ENCODE measurements at regions not wholly inside any gene's neighbourhood (a gene's known extent, or its start where the extent isn't known, plus 50 kb on each side); places are given as distances from the start of the nearest gene placed in this dataset.

GRCh38 chr7:46637793-46638735 lies 717.0 kb upstream of the IGFBP3 start:
- no peak for DNase-seq (ENCODE audit: low spot score)

- no peak for DNase-seq (ENCODE audit: low spot score)
These were observed 715.0 kb upstream of the IGFBP3 start for GRCh38 chr7:46636022-46636421.

GRCh38 chr7:46633630-46634240 lies 712.7 kb upstream of the IGFBP3 start:
- no peak for DNase-seq (ENCODE audit: low spot score)

- no peak for DNase-seq (ENCODE audit: low spot score)
These were observed 712.1 kb upstream of the IGFBP3 start for GRCh38 chr7:46633200-46633599.

- peak; percentile 24 for DNase-seq (ENCODE audit: low spot score)
These were observed 709.0 kb upstream of the IGFBP3 start for GRCh38 chr7:46630031-46630430.

- DNase-seq (ENCODE audit: low spot score), result peak; percentile 37
These were observed 707.3 kb upstream of the IGFBP3 start for GRCh38 chr7:46628389-46628788.

GRCh38 chr7:46626691-46627310 lies 705.7 kb upstream of the IGFBP3 start:
- no peak for DNase-seq (ENCODE audit: low spot score)

- DNase-seq (ENCODE audit: low spot score), result no peak
These were observed 705.2 kb upstream of the IGFBP3 start for GRCh38 chr7:46626261-46626660.

GRCh38 chr7:46625032-46625431 lies 704.0 kb upstream of the IGFBP3 start:
- no peak for DNase-seq (ENCODE audit: low spot score)

- DNase-seq (ENCODE audit: low spot score), result no peak
These were observed 701.2 kb upstream of the IGFBP3 start for GRCh38 chr7:46622251-46622650.

GRCh38 chr7:46619723-46620310 lies 698.7 kb upstream of the IGFBP3 start:
- no peak for DNase-seq (ENCODE audit: low spot score)

GRCh38 chr7:46616636-46617035 lies 695.6 kb upstream of the IGFBP3 start:
- no peak for DNase-seq (ENCODE audit: low spot score)

- DNase-seq (ENCODE audit: low spot score), result no peak
These were observed 692.5 kb upstream of the IGFBP3 start for GRCh38 chr7:46613551-46613950.

- no peak for DNase-seq (ENCODE audit: low spot score)
These were observed 692.0 kb upstream of the IGFBP3 start for GRCh38 chr7:46613116-46613515.

- no peak for DNase-seq (ENCODE audit: low spot score)
These were observed 690.4 kb upstream of the IGFBP3 start for GRCh38 chr7:46611508-46611907.

- no peak for DNase-seq (ENCODE audit: low spot score)
These were observed 689.7 kb upstream of the IGFBP3 start for GRCh38 chr7:46610746-46611145.

- DNase-seq (ENCODE audit: low spot score), result no peak
These were observed 686.1 kb upstream of the IGFBP3 start for GRCh38 chr7:46607176-46607575.

GRCh38 chr7:46606761-46607160 lies 685.7 kb upstream of the IGFBP3 start:
- DNase-seq (ENCODE audit: low spot score), result peak; percentile 26

- DNase-seq (ENCODE audit: low spot score), result no peak
These were observed 683.2 kb upstream of the IGFBP3 start for GRCh38 chr7:46604241-46604661.

GRCh38 chr7:46603780-46604179 lies 682.7 kb upstream of the IGFBP3 start:
- no peak for DNase-seq (ENCODE audit: low spot score)

GRCh38 chr7:46603296-46603752 lies 682.3 kb upstream of the IGFBP3 start:
- DNase-seq (ENCODE audit: low spot score), result no peak

GRCh38 chr7:46600340-46600739 lies 679.3 kb upstream of the IGFBP3 start:
- no peak for DNase-seq (ENCODE audit: low spot score)

Data from SK-N-DZ (cell line).